ENCODE measurements at regions not wholly inside any gene's neighbourhood (a gene's known extent, or its start where the extent isn't known, plus 50 kb on each side); places are given as distances from the start of the nearest gene placed in this dataset.

GRCh38 chr14:104245723-104246122, 107.3 kb downstream of the KIF26A start:
- no peaks in the 10 kb centered on the region for H3K36me3 ChIP-seq (replicated peaks in 1 of 2)
- H3K27ac ChIP-seq: no peak overlapping the region
- H3K4me3 ChIP-seq: no peak overlapping the region
- WGBS, 4 donors: 89 to 92% (median 92%) methylated on average over 2 of the region's 2 CpGs
- no peaks in the 10 kb centered on the region for H3K27me3 ChIP-seq
- H3K9me3 ChIP-seq (replicated peaks in 1 of 3): no peaks in the 10 kb centered on the region
- no peak for DNase-seq
- intact Hi-C loops (cut with DNase I): no loop called here
- TF ChIP-seq CTCF (IDR thresholded peaks at IDR 0.05): no peak
- TF ChIP-seq POLR2A (IDR thresholded peaks at IDR 0.05): no peak
- no peaks in the 10 kb centered on the region for H3K4me1 ChIP-seq (replicated peaks in 1 of 2)

DNA sequence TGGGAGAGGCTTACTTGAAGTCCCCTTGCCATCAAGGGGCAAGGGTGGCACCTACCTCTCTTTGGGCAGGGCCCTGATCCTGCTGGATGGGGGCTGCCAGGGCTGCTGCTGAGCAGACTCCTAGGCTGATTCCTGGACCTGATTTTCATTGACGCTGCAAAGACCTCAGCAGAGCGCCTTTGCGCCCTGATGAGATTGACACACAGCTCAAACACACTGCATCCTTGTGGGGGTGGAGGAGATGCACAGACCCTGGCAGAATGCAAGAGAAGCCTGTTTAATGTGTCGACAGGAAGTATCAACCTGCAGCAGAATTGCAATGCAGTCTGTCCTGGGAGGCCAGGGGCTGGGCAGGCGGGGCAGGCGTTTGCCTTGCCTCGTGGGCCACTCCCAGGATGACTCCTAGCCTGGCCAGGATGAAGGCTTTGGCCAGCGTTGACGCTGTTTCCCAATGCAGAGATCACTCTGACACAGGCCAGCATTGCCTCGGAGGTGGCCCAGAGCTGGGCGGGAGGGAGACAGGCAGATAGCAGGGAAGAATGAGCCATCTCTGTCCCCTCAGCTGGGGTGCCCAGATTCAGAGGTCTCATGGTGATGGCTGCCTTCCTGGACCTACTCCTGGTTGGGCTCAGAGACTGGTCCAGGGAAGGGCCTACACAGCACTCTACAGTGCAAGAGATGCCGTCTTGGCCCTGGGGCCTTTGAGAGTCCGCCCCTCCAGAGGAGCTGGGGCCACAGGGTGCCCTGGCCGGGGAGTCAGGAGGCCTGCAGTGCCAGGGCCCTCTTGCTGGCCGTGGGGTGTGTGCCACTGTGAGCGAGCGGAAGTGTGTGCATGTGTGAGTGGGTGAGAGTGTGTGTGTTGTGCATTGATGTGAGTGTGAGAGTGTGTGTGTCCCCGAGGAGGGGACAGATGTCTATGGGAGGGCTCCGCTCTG, 108.3 kb downstream of the KIF26A start:
- Histone ChIP-seq H3K36me3 (replicated peaks in 1 of 2) (no peaks in the 10 kb centered on the region), H3K9me3 (replicated peaks in 1 of 3) (no peaks in the 10 kb centered on the region), H3K27ac (peak overlapping the region in 1 of 5 donors; percentile 44), H3K4me3 (no peak overlapping the region), H3K27me3 (no peaks in the 10 kb centered on the region), H3K4me1 (replicated peaks in 1 of 2) (no peaks in the 10 kb centered on the region)
- TF ChIP-seq CTCF (IDR thresholded peaks at IDR 0.05): no peak
- no peak for TF ChIP-seq POLR2A (IDR thresholded peaks at IDR 0.05)
- WGBS, 4 donors: 73 to 89% (median 81%) methylated on average over 10 to 19 of the region's 19 CpGs
- intact Hi-C loops (cut with DNase I): no loop called here
- DNase-seq: peak; percentile 49 to 86 (median 65)

DNA sequence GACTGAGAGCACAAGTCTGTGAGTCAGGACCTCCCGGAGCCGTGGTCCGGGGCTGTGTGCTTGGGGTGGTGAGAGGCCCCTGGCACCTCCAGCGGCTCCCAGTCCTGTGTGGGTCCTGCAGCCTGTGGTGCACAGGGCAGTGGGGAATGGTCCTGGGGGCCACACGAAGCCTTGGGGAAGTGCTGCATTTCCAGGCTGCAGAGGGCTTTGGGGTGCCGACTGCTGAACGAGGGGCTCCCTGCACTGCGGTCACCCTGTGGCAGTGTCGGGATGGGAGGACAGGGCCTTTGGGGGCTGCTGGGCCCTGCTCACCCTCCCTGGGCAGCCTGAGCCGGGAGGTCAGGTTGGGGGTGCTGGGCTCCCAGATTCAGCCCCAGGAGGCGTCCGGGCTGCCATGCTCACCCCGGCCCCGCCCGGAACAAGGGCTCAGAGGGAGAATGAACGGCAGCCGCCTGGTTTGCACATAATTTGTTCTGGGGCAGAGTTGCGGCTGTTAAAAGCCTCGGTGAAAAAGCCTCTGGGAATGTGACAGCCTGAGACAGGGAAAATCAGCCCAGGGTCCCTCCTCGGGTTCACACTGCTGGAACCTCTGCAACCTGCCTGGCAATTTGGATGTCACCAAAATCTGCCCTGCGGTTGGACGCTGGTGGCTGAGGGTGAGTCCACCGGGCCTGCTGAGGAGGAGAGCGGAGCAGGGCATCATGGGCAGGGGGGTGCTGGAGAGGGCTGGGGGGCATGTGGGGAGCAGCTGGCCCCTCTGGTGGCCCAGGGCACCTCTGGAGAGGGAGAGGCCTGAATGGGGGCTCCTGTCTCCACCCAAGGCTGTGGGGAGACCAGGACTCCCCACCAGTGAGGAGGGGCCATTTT, 109.2 kb downstream of the KIF26A start:
- Histone ChIP-seq H3K27ac (peak overlapping the region in 1 of 5 donors; percentile 44), H3K4me1 (replicated peaks in 1 of 2) (no peaks in the 10 kb centered on the region), H3K4me3 (no peak overlapping the region), H3K9me3 (replicated peaks in 1 of 3) (no peaks in the 10 kb centered on the region), H3K27me3 (no peaks in the 10 kb centered on the region), H3K36me3 (replicated peaks in 1 of 2) (no peaks in the 10 kb centered on the region)
- peak in 3 of 7 donors; percentile 4 to 13 (median 8) for DNase-seq
- 85 to 95% (median 90%) methylated on average over 15 to 24 of the region's 24 CpGs for WGBS, 4 donors
- intact Hi-C loops (cut with DNase I): no loop called here
- TF ChIP-seq CTCF (IDR thresholded peaks at IDR 0.05) (no peak), POLR2A (IDR thresholded peaks at IDR 0.05) (no peak)

All from adrenal gland (tissue), 9 donors.